ENCODE measurements at regions not wholly inside any gene's neighbourhood (a gene's known extent, or its start where the extent isn't known, plus 50 kb on each side); places are given as distances from the start of the nearest gene placed in this dataset.

- no peak for DNase-seq (ENCODE audit: low spot score)
Observed at GRCh38 chr14:56868660-56869059, 58.4 kb upstream of the OTX2 start.

GRCh38 chr14:56862836-56863235, 52.6 kb upstream of the OTX2 start:
- DNase-seq (ENCODE audit: low spot score) = no peak

- no peak for DNase-seq (ENCODE audit: low spot score)
Observed at GRCh38 chr14:56860441-56860840, 50.2 kb upstream of the OTX2 start.

Data from globus pallidus (tissue), 1 donor.